ENCODE measurements at regions not wholly inside any gene's neighbourhood (a gene's known extent, or its start where the extent isn't known, plus 50 kb on each side); places are given as distances from the start of the nearest gene placed in this dataset.

- no peak for TF ChIP-seq CTCF (IDR thresholded peaks at IDR 0.05)
- TF ChIP-seq POLR2AphosphoS5 (IDR thresholded peaks at IDR 0.05): no peak
- no peak for TF ChIP-seq POLR2A (IDR thresholded peaks at IDR 0.05)
- no peak for TF ChIP-seq EP300 (IDR thresholded peaks at IDR 0.05)
These were observed 226.8 kb downstream of the XPNPEP1 start for GRCh38 chr10:109696462-109696861.

Measured in upper lobe of left lung (tissue), 4 donors.